Activated naive CD8-positive, alpha-beta T cell (primary cell): ENCODE measurements at regions not wholly inside any gene's neighbourhood (a gene's known extent, or its start where the extent isn't known, plus 50 kb on each side); places are given as distances from the start of the nearest gene placed in this dataset.

Source experiments
- H3K27ac Mint-ChIP-seq: one replicate; pipeline ENCODE4 v1.8.0; 2021; ENCODE audit warnings: mixed read lengths
- H3K27me3 Mint-ChIP-seq: one replicate; pipeline ENCODE4 v1.8.0; 2021; ENCODE audit warnings: mixed read lengths
- H3K36me3 Mint-ChIP-seq: one replicate; pipeline ENCODE4 v1.8.0; 2021; ENCODE audit warnings: mixed read lengths
- H3K4me1 Mint-ChIP-seq: one replicate; pipeline ENCODE4 v1.8.0; 2021; ENCODE audit warnings: low read depth, mixed read lengths
- H3K4me3 Mint-ChIP-seq: one replicate; pipeline ENCODE4 v1.8.0; 2021; ENCODE audit warnings: mild to moderate bottlenecking, mixed read lengths
- H3K9me3 Mint-ChIP-seq: one replicate; pipeline ENCODE4 v1.8.0; 2021; ENCODE audit warnings: low read depth, mixed read lengths

- no peaks in the 10 kb centered on the region for H3K4me1 Mint-ChIP-seq
- H3K36me3 Mint-ChIP-seq = no peaks in the 10 kb centered on the region
- peaks cover 9% of the 10 kb centered on the region for H3K27me3 Mint-ChIP-seq
- no peak overlapping the region for H3K4me3 Mint-ChIP-seq
- H3K27ac Mint-ChIP-seq = no peak overlapping the region
- H3K9me3 Mint-ChIP-seq = peaks cover 3% of the 10 kb centered on the region
These were observed 155.6 kb downstream of the OGFRL1 start for GRCh38 chr6:71444222-71444621.

DNA sequence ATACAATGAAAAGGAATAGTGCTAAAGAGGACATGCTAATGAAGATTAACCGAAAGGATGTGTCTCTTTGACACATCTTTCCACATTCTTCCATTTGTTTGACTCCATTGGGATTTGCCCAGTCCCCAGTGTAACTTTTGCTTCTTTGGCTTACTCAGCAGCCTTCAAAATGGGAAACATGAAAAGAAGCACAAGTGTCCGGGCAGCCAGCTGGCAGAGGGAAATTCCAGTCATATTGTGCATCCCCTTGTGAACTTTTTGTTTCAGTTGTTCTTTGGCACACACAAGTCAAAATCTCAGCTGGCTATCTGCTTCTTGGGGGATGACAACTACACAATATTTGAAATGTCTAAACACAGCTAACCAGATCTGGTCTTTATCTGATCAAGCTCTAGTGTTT is 157.4 kb downstream of the OGFRL1 start:
- Mint-ChIP-seq H3K36me3 (no peaks in the 10 kb centered on the region), H3K4me1 (no peaks in the 10 kb centered on the region), H3K27ac (no peak overlapping the region), H3K9me3 (peaks cover 3% of the 10 kb centered on the region), H3K27me3 (peaks cover 10% of the 10 kb centered on the region), H3K4me3 (no peak overlapping the region)

- no peak overlapping the region for H3K4me3 Mint-ChIP-seq
- H3K27ac Mint-ChIP-seq = no peak overlapping the region
- no peaks in the 10 kb centered on the region for H3K36me3 Mint-ChIP-seq
- H3K9me3 Mint-ChIP-seq = peaks cover 3% of the 10 kb centered on the region
- H3K27me3 Mint-ChIP-seq = peaks cover 10% of the 10 kb centered on the region
- H3K4me1 Mint-ChIP-seq = no peaks in the 10 kb centered on the region
These were observed 157.9 kb downstream of the OGFRL1 start for GRCh38 chr6:71446470-71446869.

DNA sequence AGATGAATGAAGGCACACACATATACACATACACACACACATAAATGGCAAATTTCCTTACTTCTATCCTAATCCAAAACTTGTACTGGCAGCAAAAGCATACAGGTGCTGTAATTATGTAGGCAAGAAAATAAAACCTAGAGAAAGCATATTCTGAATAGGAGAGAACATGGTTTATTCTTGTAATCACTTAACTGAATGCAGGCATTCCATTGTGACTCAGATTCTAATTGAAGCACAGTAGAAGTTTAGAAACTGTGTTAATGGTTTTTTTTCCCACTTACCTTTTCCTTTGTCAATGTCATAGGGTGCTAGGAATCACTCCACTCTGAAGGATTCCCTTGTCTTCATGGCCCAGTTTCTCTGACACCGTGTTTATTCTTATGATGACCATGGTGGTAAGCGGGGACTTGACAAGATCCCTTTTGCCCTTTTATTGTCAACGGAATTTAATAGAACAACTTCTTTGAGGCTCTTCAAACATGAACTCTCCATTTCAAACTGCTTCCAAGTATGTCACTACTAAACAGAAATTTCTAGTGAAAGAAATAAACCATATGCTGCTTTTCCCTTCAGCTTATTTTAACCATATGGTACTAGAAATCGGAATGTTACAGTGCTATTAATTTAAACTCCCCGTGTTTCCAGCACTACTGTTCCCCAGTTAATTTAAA is 164.2 kb downstream of the OGFRL1 start:
- H3K4me1 Mint-ChIP-seq = no peaks in the 10 kb centered on the region
- no peaks in the 10 kb centered on the region for H3K9me3 Mint-ChIP-seq
- H3K36me3 Mint-ChIP-seq = no peaks in the 10 kb centered on the region
- H3K27ac Mint-ChIP-seq = no peak overlapping the region
- no peak overlapping the region for H3K4me3 Mint-ChIP-seq
- H3K27me3 Mint-ChIP-seq = peaks cover 6% of the 10 kb centered on the region

DNA sequence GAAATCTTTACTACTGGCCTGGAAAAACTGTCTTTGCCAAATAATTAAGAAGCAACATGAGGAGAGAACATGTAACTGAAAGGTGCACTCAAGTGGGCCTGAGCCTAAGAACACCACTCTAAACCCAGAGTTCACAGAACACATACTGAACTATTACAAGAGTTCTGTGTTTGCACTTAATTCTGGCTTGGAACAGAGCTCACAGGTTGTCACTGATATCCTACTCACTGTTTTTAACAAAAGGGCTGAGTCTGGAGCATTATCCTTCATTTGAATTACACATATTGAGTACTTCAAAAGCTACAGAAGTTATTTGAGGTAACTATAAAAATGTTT is 164.7 kb downstream of the OGFRL1 start:
- Mint-ChIP-seq H3K27ac (no peak overlapping the region), H3K4me3 (no peak overlapping the region), H3K36me3 (no peaks in the 10 kb centered on the region), H3K27me3 (peaks cover 4% of the 10 kb centered on the region), H3K9me3 (no peaks in the 10 kb centered on the region), H3K4me1 (no peaks in the 10 kb centered on the region)

- no peaks in the 10 kb centered on the region for H3K9me3 Mint-ChIP-seq
- H3K4me3 Mint-ChIP-seq = no peak overlapping the region
- peaks cover 1% of the 10 kb centered on the region for H3K27me3 Mint-ChIP-seq
- no peak overlapping the region for H3K27ac Mint-ChIP-seq
- no peaks in the 10 kb centered on the region for H3K4me1 Mint-ChIP-seq
- H3K36me3 Mint-ChIP-seq = no peaks in the 10 kb centered on the region
These were observed 165.4 kb downstream of the OGFRL1 start for GRCh38 chr6:71454056-71454455.

DNA sequence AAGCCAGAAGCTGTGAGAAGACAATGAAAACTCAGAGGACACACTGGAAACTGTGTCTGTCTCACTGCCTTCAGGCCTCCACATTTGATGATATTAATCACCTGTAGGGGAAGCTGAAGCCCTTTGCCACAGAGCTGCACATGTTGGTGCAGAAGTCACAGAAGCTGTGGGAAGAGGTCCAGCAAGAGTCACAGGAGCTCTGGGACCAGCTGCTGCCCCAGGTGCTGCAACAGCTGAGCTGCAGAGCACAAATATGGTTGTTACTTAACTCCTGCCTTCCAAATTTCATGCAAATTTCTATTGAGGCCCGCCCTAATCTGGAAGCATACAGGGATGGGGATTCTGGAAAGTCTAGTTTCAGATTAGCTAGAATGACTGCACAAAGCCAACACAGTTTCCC is 169.3 kb downstream of the OGFRL1 start:
- H3K9me3 Mint-ChIP-seq = peaks cover 3% of the 10 kb centered on the region
- H3K4me1 Mint-ChIP-seq = no peaks in the 10 kb centered on the region
- H3K4me3 Mint-ChIP-seq = no peak overlapping the region
- H3K36me3 Mint-ChIP-seq = no peaks in the 10 kb centered on the region
- H3K27ac Mint-ChIP-seq = no peak overlapping the region
- peaks cover 6% of the 10 kb centered on the region for H3K27me3 Mint-ChIP-seq

DNA sequence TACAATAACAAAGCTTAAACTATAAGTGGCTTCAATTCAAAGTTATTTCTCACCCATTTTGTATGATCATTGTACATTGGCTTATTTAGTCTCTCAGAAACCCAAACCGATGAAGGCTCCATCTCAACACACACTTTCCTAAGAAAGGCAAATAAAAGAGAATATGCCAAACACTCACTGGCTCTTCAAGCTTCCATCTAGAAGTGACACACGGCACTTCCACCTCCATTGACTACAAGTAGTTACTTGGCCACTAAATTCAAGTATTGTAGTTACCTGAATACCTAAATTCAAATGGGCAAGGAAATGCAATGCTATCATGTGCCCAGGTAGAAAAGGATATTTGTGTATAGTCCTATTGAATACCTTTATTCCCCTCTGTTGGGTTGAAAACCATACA is 170.6 kb downstream of the OGFRL1 start:
- Mint-ChIP-seq H3K27ac (no peak overlapping the region), H3K4me3 (no peak overlapping the region), H3K4me1 (no peaks in the 10 kb centered on the region), H3K9me3 (peaks cover 6% of the 10 kb centered on the region), H3K27me3 (peaks cover 6% of the 10 kb centered on the region), H3K36me3 (no peaks in the 10 kb centered on the region)

- Mint-ChIP-seq H3K4me1 (no peaks in the 10 kb centered on the region), H3K4me3 (no peak overlapping the region), H3K27me3 (peaks cover 6% of the 10 kb centered on the region), H3K9me3 (peaks cover 6% of the 10 kb centered on the region), H3K27ac (no peak overlapping the region), H3K36me3 (no peaks in the 10 kb centered on the region)
These were observed 172.3 kb downstream of the OGFRL1 start for GRCh38 chr6:71460933-71461332.

DNA sequence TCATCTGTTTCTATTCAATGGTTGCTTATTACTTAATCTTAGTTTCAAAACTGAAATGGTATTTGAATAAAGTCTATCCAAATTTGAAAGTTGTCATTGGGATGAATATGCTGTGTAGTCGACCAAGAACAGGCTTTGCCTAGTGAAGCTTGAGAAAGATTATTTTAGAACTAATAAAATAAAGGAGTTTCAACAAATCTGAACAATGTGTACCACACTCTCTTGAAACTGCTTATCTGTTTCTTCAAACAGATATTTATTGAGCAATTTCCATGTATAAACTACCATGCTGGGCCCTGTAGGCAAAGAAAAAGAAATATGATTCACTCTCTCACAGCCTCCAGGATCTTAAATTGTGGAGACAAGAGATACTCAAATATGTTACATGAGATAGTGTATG is 174.4 kb downstream of the OGFRL1 start:
- Mint-ChIP-seq H3K27ac (no peak overlapping the region), H3K4me1 (no peaks in the 10 kb centered on the region), H3K36me3 (no peaks in the 10 kb centered on the region), H3K4me3 (no peak overlapping the region), H3K9me3 (peaks cover 10% of the 10 kb centered on the region), H3K27me3 (peaks cover 6% of the 10 kb centered on the region)

DNA sequence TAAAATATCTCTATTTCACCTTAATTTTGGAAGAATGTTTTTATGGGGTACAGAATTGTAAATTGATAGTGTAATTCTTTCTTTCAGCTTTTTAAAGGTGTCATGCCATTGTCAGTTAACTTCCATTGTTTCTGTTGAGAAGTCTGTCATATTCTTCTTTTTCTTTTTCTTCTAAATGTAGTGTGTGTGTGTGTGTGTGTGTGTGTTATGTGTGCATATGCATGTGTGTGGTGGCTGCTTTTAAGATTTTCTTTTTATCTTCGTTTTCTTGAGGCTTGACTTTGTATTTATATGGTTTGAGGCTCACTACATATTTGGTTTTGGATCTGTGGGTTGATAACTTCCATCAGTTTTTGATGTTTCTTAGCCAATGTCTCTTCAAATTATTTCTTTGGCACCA is 176.5 kb downstream of the OGFRL1 start:
- H3K27ac Mint-ChIP-seq = no peak overlapping the region
- H3K4me3 Mint-ChIP-seq = no peak overlapping the region
- no peaks in the 10 kb centered on the region for H3K4me1 Mint-ChIP-seq
- peaks cover 9% of the 10 kb centered on the region for H3K27me3 Mint-ChIP-seq
- H3K9me3 Mint-ChIP-seq = peaks cover 10% of the 10 kb centered on the region
- H3K36me3 Mint-ChIP-seq = no peaks in the 10 kb centered on the region

DNA sequence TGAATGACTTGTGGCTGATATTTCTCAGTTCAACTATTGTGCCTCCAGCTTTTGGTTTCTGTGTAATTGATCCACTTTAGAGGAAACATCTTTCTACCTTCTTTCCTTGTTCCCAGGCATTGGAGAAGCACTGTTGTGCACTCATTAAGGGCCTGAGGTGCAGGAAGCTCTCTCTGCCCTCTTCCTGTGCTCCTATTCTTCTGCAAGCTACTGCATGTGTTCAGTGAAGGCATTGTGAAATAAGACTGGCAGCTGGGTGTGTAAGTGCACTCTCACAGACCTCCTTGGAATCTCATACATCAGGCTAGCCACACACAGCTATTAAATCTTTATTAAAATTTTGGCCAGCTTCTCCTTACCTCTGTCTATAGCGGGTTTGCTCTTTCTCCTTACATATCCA is 177.8 kb downstream of the OGFRL1 start:
- Mint-ChIP-seq H3K9me3 (peaks cover 10% of the 10 kb centered on the region), H3K4me3 (no peak overlapping the region), H3K36me3 (no peaks in the 10 kb centered on the region), H3K27me3 (peaks cover 5% of the 10 kb centered on the region), H3K27ac (no peak overlapping the region), H3K4me1 (no peaks in the 10 kb centered on the region)

GRCh38 chr6:71468038-71468437 is 179.4 kb downstream of the OGFRL1 start:
- no peak overlapping the region for H3K4me3 Mint-ChIP-seq
- no peak overlapping the region for H3K27ac Mint-ChIP-seq
- peaks cover 7% of the 10 kb centered on the region for H3K9me3 Mint-ChIP-seq
- H3K4me1 Mint-ChIP-seq = no peaks in the 10 kb centered on the region
- H3K36me3 Mint-ChIP-seq = no peaks in the 10 kb centered on the region
- peaks cover 2% of the 10 kb centered on the region for H3K27me3 Mint-ChIP-seq

DNA sequence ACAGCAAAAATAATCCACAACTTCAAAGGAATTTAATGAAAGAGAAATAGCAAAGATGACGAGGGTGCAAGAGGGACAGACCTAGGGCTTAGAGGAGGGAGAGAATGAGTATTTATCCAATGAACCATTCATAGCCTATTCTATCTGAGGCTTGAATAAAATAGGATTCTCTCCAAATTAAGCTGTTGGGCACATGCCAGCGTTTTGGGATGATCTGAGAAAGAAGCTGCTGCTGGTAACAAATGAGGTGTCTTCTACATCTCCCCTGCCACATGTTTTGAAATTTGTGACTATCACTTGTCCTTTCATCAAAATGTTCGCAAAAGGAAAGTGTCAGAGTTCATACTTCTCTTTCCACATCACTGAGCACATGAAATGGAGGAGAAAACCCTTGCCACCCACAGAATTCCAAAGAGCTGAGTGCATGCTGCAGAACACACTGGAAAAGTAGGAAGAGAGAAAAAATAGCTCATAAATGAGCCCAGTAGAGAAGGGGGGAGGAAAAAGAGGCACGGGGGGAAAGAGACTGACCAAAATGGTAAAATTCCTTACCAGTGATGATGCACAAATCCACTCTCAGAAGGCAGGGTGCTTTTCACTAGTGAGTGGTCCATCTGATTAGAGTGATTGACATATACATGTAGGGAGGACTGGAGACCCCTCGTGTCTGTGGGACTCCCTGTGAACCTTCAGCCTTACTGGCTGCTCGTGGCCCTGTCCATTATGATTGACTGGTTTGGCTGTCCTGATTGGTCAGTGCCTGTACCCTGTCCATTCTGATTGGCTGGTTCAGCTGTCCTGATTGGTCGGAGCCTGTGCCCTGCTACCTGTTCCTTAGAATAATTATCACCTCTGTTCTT is 180.5 kb downstream of the OGFRL1 start:
- H3K4me3 Mint-ChIP-seq = no peak overlapping the region
- no peaks in the 10 kb centered on the region for H3K36me3 Mint-ChIP-seq
- peaks cover 2% of the 10 kb centered on the region for H3K27me3 Mint-ChIP-seq
- peaks cover 4% of the 10 kb centered on the region for H3K9me3 Mint-ChIP-seq
- no peak overlapping the region for H3K27ac Mint-ChIP-seq
- H3K4me1 Mint-ChIP-seq = no peaks in the 10 kb centered on the region

DNA sequence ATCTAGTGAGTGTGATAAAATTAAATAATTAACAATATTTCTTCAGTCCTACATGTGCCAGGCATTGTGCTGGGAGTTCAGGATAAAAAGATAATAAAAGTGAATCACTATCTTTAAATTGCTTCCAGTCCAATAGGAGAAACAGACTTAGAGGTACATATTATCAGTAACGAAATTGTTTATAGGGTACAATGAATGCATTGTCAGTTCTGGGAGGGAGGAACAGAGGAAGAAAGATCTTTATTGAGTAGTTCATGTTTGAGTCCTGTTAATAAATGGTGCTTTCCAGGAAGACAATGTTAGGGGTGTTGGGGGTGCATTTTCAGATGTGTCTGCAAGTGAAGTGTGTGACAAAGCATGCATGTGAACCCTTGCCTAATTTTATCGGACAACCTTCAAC is 183.1 kb downstream of the OGFRL1 start:
- no peaks in the 10 kb centered on the region for H3K9me3 Mint-ChIP-seq
- H3K27ac Mint-ChIP-seq = no peak overlapping the region
- H3K4me1 Mint-ChIP-seq = no peaks in the 10 kb centered on the region
- H3K36me3 Mint-ChIP-seq = no peaks in the 10 kb centered on the region
- H3K4me3 Mint-ChIP-seq = no peak overlapping the region
- peaks cover 2% of the 10 kb centered on the region for H3K27me3 Mint-ChIP-seq

- H3K27me3 Mint-ChIP-seq = peaks cover 2% of the 10 kb centered on the region
- no peaks in the 10 kb centered on the region for H3K4me1 Mint-ChIP-seq
- no peak overlapping the region for H3K27ac Mint-ChIP-seq
- H3K4me3 Mint-ChIP-seq = no peak overlapping the region
- H3K36me3 Mint-ChIP-seq = no peaks in the 10 kb centered on the region
- H3K9me3 Mint-ChIP-seq = no peaks in the 10 kb centered on the region
These were observed 185.3 kb downstream of the OGFRL1 start for GRCh38 chr6:71473926-71474325.
